Body of pancreas (tissue), 4 donors: ENCODE measurements at regions not wholly inside any gene's neighbourhood (a gene's known extent, or its start where the extent isn't known, plus 50 kb on each side); places are given as distances from the start of the nearest gene placed in this dataset.

ENCODE experiments used
- CTCF ChIP-seq, 7 experiments: fragments of 450-650 bp in 4 of 7; fragments of 200-600 bp in 3 of 7; sonication (generic) in 3 of 7; IDR thresholded peaks; one replicate each; pipeline ENCODE4 v1.5.1; 2016 to 2019; ENCODE audit warnings: antibody characterized with exemption in 7 of 7
- POLR2A ChIP-seq, 3 donors: fragments of 450-650 bp; IDR thresholded peaks; one replicate each; pipeline ENCODE4 v1.6.1; 2016; ENCODE audit warnings: antibody characterized with exemption in 3 of 3, mild to moderate bottlenecking in 2 of 3

GRCh38 chr7:40799-41750 is 151.3 kb upstream of the FAM20C start:
- TF ChIP-seq CTCF (IDR thresholded peaks at IDR 0.05) (no peak), POLR2A (IDR thresholded peaks at IDR 0.05) (no peak)
